SIG-M5 treated with dmso at 0.1 percent for 504 hours (cell line): ENCODE measurements at regions not wholly inside any gene's neighbourhood (a gene's known extent, or its start where the extent isn't known, plus 50 kb on each side); places are given as distances from the start of the nearest gene placed in this dataset.
"Not testable (repeated sequence)": the region's sequence is repeated elsewhere in the genome, so short reads cannot be mapped to it uniquely, and the experiment has no call there.

Experiments used
- DNase-seq: peaks from one replicate; lab custom pipeline; 2025; ENCODE audit not compliant: unreplicated experiment; lab: John Stamatoyannopoulos, UW

DNA sequence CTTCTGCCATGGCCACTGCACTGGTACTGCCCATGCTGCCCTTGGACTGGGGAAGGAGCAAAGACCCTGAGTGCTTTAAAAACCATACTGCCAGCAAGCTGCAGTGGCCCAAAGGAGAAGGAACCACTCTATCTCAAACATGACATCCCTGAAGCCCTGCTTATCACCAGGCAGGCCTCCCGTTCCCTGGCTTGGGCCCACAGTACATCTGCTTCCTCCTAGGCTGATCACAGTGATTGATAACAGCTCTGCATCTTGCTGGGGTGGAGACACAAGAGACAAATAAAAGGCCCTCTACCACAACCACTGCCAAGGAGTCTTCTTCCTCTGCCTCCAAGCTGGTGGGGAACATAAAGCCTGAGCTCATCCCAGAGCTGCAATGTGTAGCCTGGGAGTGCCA lies 567.5 kb downstream of the TRHDE start:
- no peak for DNase-seq

DNA sequence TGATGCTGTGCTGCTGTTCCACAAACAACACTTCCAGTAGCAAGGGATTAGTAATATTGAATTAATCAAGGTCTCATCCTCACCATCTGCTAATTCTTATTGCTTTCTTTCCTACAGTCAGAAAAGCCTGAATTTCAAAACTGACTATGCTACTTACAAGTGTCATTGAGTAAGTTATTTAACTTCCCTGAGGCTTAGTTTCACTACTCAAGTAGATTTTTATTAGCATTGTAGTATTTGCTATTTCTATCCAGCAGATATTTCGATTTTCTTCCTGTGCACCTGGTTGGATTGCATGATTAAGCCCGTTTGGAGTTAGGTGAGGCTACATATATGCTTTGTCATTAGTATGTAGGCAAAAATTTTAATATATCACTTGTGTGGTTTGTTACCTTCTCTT lies 591.5 kb downstream of the TRHDE start:
- no peak for DNase-seq

DNA sequence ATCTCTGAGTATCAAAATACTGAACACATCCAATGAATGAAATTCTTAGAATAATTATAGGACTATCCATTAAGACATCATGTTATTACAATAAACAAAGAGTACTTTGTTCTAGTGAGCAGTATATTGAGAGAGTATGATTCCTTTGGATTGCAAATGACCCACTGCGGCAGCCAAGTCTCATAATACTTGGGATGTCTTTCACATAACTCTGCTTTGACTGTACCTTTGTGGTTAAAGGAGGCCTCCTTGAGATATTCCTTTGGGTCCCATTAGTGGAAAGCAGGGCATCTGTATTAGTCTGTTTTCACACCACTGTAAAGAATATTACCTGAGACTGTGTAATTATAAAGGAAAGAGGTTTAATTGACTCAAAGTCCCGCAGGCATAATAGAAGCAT lies 593.8 kb downstream of the TRHDE start:
- no peak for DNase-seq

DNA sequence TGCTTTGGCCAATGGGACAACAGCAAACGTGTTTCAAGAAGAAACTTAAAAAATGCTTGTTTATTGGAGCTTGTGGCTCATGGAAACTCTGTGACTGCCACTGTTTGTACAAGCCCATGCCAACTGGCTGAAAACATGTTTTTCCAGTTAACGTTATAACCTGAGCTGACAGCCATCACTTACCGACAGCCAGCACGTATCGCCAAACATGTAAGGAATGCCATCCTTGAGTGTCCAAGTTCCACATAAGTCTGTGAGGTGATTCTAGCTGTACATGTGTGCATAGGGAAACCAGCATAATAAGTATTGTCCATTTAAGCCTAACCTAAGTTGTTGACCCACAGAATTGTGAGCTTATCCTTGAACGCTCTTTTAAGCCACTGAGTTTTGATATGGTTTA lies 596.9 kb downstream of the TRHDE start:
- no peak for DNase-seq

DNA sequence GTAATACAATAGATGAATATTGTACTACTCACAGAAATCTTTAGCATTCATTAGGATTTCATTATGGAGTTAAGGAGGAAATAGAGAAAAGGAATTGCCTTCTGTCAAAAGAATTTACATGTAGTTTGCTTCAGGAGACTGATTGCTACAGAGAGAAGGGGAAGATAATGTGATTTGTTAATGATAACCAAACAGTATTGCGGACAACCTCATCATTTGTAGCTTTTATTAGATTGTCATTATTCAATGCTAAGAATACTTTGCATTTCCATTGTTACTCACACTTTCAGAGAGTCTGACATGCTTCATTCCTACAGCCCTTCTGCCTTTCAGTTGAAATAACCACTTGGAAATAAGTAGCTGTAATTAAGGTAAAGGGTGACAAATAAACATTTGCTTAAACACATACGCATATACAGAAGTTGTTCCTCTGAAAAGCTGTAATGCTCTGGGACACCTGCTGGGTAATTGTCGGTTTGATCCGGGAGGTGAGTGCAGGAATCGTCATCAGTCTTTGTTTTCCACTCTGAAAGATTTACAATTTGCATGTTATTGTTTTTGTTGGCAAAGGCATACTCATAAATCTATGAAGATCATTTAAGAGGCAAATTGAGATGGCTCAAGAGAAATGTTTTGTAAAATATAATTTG lies 600.2 kb downstream of the TRHDE start:
- DNase-seq = no peak

DNA sequence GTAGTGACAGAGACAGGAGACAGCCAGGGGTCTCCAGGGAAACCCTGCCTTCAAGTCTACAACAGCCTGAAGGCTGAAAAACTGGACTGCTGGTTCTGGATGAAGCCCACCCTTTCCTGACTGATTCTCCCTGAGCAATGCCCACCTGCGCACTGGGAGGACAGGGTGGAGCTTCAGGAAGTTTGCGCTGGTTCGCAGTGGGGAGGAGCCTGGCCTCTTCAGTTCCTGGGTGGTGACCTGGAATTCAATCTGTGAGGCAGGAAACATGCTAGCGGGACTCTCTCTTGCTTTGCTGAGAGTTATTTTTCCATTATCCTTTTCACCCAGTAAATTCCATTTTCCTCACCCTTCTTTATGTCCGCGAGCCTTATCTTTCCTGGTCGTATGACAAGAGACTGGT lies 600.8 kb downstream of the TRHDE start:
- no peak for DNase-seq

DNA sequence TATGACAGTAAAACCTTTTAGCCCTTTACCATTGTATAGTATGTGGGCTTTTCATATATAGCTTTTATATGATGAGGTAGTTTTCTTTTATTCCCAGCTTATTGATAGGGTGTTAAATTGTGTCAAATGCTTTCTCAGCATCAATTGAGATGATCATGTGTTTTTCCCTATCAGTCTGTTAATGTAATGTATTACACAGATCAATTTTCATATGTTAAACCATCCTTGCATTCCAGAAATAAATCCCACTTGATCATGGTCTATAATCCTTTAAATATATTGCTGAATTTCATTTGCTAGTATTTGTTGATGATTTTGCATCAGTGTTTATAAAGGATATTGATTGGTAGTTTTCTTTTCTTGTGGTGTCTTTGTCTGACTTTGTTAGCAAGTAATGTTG lies 603.9 kb downstream of the TRHDE start:
- DNase-seq = no peak

DNA sequence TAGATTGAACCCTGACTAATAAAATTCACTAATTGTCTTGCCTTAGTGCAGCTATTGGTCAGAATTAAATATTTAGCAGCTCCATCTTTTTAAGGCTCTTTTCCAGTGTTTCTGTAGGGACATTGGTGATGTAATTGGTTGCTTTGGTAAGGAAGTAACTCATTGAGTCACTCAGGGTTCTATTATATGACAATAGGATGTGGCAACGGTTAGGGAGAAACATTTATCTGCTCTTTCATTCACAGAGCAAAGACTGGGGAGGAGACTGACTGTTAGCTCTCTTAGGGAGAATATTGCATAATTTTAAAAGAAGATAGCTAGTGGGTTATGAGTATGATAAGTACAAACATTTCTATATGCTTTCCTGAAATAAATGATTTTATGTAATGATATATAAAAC lies 616.5 kb downstream of the TRHDE start:
- no peak for DNase-seq

DNA sequence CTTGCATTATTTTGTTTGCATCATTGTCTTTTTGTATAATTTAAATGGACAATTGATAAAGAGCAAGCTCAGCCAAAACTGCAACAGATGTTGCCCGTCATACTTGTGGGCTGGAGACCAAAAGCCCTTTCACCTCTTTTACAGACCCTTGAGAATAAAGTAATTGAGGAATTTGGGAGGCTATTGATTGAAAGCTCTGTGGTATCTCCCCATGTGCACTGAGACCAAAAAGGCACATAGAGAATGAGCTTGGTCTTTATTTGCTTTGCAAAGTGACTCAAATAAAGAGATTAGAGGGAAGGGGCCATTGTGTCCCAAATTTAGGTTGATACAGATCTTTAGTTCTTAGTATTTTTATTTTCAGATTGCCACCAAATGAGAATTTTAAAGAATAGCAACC lies 617.6 kb downstream of the TRHDE start:
- DNase-seq = no peak

DNA sequence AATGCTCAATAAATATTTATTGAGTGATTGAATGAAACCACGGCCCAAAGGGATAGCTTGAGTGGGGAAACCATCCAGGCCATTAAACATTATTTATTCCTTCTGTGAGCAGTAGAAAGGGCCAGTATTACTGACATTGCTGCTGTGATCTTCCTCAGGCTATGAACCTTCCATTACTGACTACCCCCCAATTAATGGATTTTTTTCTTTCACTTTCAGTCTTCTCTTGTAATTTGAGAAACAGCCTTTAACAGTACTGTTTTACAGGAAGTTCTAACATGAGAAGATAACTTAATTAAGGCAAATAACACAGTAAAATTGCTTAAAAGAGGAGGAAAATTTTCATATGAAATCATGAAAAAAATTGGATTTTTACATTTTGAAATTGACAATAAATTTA lies 629.5 kb downstream of the TRHDE start:
- no peak for DNase-seq

DNA sequence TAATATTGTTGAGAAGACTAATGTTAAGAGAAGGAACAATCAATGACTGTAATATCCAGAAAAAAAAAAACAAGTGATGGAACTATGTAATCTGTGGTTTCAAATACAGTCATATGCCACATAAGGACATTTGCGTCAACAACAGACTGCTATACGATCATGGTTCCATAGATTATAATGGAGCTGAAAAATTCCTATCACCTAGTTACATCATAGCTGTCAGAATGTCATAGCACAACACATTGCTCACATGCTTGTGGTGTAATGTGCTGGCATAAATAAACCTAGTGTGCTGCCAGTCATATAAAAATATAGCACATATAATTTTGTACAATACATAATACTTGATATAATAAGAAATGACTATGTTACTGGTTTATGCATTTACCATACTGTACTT lies 653.5 kb downstream of the TRHDE start:
- DNase-seq = no peak

DNA sequence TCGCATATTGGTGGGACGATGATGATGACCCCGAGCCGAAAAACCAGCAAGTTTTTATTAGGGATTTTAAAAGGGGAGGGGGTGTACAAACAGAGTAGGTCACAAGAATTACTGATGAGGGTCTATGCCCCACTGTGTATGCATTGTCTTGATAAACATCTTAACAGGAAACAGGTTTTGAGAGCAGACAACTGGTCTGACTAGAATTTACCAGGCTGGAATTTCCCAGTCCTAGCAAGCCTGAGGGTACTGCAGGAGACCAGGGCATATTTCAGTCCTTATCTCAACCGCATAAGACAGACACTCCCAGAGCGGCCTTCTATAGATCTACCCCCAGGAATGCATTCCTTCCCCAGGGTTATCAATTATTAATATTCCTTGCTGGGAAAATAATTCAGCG lies 659.7 kb downstream of the TRHDE start:
- not testable (repeated sequence) for DNase-seq

DNA sequence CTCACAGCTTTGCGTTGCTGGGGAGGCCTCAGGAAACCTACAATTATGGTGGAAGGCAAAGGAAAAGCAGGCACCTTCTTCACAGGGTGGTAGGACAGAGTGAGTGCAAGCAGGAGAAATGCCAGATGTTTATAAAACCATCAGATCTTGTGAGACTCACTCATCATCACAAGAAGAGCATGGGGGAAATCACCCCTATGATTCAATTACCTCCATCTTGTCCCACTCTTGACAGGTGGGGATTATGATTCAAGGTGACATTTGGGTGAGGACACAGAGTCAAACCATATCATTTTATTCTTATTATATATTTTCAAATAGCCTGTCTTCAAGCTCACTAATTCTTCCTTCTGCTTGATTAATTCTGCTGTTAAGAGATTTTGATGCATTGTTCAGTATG lies 665.3 kb downstream of the TRHDE start:
- no peak for DNase-seq

DNA sequence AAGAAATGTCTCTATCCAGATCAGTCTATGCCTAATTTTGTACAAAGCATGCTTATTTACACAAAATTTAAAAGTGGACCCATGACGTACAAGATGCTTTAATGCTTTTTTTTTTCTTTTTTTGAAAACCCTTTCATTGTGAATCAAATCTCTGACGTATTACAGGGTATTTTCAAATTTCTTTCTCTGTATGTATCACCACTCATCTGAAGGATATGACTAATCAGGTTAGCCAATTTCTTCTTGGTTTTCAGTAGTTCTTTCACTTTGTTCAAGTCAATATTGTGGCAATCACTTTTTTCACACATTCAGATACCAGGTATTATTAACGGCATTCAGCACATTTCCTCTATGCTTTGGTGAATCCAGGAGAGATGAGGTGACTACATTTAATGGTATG lies 685.3 kb downstream of the TRHDE start:
- no peak for DNase-seq

DNA sequence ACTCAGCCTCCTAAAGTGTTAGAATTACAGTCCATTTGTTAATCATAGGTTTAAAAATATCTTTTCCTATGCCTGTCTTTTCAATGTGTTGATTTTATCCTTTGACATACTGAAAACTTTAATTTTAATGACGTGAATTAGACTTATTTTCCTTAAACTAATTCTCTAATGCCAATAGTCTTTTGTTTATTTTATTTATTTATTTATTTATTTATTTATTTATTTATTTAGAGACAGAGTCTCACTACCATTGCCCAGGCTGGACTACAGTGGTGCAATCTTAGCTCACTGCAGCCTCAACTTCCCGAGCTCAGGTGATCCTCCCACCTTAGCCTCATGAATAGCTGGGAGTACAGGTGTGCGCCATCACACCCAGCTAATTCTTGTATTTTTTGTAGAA lies 694.5 kb downstream of the TRHDE start:
- no peak for DNase-seq

DNA sequence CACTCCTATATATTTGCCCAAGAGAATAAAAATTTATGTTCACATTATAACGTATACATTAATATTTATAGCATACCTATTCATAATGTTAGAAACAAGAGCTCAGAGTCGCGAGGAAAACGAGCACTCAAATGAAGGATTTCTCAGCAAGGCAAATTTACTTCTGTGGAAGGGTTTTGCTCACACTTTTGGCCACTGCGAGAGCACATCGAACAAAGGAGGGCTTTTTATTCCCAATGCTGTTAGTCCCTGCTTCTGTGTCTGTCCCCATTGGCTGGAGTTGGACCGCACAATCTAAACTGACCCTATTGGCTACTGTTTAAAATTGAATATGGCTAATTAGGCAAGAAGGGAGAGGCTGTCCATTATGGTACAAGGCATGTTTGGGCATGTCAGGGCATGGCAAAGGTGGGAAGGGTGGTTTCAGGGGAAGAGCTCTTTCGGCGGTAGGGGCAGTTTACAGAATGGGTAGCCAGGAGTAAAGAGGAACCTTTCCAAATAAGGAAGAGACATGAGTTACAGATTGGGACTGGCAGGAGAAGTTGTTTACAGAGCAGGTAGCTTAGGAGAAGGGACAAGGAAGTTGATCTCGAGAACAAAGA lies 702.9 kb downstream of the TRHDE start:
- DNase-seq = no peak

DNA sequence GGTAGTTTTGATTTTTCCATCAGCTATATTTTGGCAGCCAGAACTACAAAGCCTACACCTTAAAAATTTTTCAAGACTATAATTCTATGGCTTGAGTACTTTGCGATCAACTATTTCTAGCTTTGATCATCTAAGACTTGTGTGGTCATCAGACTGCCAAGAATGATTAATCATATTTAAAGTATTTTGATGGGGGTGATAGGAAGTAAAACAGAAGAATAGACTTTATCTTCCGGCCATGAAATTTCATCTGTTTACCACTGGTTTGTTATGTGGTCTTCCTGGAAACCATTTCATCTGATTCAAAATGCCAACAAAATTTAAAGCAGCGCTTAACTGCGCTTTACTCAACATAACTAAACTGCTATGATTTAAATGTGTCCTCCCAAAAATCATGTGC lies 706.8 kb downstream of the TRHDE start:
- no peak for DNase-seq

DNA sequence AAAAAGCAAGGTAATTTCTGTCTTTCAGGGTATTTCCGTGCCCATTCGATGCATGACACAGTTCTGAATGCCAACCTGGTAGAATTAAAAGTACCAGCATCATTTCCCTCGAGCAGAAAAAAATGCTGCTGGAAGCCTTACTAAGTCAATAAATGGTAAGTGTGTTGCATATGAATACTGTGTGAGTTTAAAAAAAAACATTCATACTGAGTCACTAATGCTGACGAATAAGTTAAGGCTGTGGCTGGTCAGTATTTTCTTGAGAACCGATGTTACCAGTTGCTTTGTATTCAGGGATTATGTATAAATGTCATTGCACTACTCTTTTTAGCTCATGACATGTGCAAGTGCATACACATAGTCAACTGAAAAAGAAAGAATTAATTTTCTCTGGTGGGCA lies 710.2 kb downstream of the TRHDE start:
- DNase-seq = no peak

DNA sequence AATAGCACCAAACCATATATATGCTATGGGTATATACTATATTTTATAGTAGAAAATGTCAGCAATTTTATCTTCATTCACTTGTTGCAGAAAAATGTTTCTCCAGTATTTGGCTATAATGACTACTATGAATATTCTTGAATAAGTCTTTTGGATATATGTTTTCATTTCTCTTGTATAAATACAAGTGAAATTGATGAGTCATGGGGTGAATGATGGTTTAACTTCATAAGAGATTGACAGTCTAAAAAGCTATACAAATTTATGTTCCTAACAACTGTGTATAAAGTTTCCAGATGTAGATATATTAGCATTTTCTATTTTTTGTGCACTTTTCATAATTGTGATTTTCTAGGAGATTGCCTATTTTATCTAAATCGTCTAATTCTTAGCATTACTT lies 714.8 kb downstream of the TRHDE start:
- DNase-seq = no peak

DNA sequence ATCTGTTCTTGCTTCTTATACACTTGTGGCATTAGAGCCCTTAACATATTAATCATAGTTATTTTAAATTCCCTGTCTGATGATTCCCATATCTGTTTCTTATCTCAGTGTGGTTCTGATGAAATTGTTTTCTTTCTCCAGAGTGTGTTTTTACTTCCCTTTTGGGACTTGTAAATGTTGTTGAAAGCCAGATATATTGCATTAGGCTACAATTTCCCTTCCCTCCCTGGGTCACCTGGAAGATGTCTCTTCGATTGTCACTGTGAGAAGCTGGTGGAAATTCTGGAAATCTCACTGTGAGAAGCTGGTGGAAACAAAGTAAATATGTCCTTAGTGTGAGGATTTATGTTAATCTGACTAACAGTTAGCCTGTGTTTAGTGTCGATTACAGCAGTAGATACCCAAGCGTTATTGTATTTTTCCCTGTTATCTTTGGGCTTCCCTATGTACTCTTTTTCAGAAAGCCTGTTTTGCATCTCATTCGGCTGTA lies 717.3 kb downstream of the TRHDE start:
- DNase-seq = no peak

DNA sequence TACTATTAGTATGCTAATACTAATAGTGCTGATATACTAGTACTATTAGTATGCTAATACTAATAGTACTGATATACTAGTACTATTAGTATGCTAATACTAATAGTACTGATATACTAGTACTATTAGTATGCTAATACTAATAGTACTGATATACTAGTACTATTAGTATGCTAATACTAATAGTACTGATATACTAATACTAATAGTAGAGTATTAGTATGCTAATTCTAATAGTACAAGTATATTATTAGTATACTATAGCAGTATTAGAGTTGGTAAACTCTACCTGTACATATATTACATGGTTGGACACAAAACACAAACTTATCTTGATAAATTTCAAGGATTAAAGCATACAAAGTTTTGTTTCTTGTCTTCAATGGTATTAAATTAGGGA lies 722.9 kb downstream of the TRHDE start:
- DNase-seq = not testable (repeated sequence)

DNA sequence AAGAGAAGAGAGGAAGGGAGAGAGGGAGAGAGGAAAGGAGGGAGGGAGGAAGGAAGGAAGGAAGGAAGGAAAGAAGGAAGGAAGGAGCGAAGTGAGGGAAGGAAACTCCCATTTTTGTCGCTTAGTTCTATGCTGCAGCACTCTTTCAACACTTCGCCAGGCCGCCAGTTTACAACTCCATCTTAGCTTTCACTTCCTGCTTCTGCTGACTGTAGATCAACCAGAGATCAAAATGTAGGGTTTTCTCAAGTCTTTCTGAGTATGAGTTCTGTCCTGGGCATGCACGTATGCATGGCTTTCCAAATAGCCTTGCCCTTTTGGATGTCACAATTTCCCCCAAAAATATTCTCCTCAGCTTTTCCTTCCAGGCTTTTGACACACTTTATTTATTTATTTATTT lies 723.4 kb downstream of the TRHDE start:
- peak; percentile 0 for DNase-seq

DNA sequence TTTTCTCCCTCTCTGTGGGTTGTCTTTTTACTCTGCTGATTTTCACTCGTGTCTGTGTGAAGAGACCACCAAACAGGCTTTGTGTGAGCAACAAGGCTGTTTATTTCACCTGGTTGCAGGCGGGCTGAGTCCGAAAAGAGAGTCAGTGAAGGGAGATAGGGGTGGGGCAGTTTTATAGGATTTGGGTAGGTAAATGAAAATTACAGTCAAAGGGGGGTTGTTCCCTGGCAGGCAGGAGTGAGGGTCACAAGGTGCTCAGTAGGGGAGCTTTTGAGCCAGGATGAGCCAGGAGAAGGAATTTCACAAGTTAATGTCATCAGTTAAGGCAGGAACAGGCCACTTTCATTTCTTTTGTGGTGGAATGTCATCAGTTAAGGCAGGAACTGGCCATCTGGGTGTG lies 729.6 kb downstream of the TRHDE start:
- DNase-seq = not testable (repeated sequence)
